ENCODE measurements at regions not wholly inside any gene's neighbourhood (a gene's known extent, or its start where the extent isn't known, plus 50 kb on each side); places are given as distances from the start of the nearest gene placed in this dataset.

DNA sequence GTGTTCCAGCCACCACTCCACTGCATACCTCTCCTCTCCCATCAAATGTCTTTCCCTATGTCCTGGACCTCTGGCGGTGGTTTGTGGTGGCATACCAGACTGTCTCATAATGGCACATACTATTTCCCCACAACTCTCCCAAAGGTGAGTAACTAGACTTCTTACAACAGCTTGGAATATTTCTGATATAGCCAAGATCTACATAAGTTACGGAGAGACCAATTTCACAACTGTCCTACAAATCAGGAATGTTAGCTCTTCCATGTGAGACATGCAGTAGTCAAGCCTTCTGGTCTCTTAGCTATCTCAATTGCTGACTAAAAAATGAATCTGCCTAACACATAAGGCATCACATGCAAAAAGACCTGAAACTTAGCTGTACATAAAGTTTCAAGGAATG is 588.9 kb downstream of the RNF144B start:
- DNase-seq, result no peak

DNA sequence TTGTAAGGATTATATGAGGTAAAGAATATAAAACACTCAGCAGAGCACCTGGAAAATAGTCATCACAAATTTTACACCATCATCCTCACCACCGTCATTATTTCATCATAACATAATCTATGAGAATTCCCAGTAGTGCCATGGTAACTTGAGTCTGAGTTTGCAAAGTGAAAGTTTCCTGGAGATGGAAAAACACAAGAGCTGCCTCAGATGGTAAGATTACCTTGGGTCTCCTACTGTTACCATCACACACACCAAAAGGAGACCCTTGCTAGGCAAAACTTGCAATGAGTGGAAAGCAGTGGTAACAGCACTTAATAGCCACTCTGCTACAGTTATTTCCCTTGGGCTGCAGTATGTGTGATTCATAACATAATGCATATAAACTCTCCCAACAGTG is 589.8 kb downstream of the RNF144B start:
- DNase-seq, result no peak

DNA sequence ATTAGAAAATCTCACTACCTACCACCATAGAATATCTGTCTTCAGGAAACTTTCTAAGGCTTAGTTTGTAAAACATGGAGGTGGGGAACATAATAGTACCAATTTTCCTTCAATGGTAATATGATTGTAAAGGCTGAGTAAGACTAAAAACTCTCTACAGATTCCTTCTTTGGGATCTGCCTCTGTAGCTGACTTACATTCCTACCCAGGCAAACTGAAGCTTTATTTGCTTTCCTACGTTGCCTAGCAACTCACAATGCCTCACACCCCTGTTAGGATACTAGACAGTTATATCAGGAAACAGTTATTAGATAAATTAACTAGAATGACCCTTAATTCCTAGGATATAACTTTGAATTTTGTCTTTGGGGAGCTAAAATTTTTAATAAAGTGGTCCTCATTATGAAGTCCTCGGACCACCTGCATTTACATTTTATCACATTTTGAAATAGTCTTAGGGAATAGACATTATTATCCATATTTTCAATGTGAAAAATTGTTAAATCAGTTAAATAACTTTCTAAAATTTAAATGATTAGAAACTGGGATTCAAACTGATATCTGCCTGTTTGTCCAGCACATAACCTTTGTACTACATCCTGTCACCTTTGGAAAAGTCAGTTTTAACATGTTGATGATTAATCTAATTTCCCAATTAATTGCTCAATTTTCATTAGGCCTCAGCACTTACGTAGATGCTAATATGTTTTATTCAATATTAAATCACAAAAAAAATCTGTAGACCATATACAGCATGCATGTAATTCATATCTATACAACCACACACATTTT is 591.4 kb downstream of the RNF144B start:
- DNase-seq, result peak; percentile 37 to 84 (median 44)

DNA sequence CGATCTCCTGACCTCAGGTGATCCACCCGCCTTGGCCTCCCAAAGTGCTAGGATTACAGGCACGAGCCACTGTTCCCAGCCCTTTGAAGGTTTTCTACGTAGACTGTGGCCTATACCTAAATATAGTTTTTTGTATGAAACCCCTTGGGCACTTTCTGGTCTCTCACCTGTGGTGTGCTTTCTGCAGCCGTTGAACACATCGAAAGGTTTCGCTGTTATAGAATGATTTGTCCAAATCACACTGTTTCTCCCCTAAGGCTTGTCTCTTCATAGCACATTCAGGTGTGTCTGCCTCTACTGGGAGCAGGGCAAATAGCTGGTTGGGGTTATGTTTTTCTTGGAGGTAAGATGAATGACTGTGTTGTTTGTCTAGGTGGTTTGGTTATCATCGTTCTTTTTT is 597.9 kb downstream of the RNF144B start:
- peak in 1 of 3 experiments; percentile 70 for DNase-seq

DNA sequence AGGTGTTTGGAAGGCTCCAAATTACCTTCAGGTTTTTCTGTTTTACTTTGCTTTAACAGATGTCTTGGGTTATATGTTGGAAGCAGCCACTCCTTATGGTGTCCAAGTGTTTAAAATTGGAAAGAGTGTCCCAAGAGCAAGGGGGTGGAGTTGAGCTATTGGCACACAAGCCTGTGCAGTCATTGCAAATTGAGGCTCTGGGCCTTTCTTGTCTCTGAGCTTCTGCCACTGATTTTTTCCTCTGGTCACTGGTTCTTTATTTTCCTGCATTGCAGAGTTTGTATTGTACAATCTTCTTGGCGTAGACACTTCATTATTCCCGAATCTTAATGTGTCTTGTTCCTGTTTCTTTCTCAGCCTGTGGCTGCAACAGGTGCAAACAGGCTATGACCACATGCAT is 598.8 kb downstream of the RNF144B start:
- no peak for DNase-seq

DNA sequence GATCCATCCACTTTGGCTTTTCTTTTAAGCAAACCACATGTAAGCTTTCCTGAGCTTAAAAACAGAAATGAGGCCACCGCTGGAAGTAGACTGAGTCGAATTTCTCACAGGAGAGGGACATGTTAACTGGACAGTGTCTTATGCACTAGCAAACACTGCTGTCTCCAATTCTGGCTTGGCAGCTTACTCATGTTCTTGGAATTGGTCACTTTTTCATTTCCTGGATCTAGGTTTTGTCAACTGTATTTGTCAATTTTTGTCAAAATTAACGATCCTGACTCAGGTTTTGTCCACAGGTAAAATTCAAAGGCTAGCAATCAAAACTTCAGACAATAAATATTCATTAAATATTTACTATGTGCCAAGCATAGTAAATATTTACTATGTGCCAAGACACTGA is 601.5 kb downstream of the RNF144B start:
- DNase-seq, result no peak

DNA sequence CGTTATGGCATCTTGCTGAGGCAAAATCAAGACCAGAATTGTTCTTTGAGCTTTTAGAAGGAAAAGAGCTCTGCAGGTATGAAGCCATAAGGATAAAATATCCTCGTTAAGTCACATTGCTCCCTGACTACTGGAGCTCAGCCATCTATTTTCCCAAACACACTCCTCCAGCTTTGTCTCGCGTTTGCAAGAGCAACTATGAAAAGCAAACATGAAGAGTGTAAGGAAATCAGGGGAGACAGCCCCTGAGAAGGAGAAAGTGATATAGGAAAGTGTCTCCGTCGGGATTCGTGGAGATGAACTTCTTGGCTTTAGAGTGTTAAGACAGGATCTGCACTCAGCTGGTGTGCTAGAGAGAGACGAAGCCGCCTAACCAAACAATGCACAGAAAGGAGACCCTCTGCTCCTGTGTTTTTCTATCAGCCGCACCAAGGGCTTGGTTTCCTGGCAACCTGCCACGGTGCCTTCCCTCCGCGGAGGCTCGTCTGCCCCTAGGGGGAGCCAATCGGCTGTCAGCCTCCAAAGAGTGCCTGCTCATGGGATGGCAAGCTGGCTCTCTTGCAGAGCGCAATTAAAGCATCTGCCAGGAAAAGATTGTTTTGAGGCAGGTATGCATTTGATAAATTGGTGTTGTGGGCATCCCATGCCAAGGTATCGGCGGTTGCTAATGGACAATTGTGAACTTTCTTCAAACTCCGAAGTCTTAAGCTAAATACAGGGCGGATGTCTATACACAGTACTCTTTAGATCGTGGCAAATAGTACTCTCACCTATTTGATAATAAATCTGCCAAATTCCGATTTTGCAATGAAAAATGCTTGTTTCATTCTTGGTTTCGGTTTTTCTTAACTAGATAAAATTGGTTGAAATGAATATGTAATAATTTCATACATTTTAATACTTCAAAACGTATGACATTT is 603.2 kb downstream of the RNF144B start:
- DNase-seq, result peak in 2 of 3 experiments; percentile 15 to 92

DNA sequence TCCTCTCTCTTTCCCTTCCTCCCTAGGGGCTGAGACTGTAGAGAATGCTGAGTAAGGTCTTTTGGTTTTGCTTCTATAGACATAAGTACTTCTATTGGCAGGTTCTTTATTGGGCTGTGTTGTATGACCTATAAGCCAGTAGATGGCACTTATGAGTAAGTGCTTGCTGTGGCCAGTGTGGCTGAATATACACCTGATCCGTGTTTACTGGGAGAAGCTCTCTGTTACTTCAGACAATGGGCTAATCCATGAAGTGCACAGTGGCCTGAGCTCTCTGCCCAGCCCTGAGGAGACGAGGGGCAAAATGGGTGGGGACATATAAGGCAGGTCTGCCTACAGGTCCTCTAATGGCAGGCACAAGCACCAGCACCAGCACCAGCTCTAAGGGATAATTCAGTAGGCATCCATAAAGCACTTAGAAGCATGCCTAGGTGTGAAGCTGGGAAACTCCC is 610.3 kb downstream of the RNF144B start:
- DNase-seq, result peak in 2 of 3 experiments; percentile 53 to 64

DNA sequence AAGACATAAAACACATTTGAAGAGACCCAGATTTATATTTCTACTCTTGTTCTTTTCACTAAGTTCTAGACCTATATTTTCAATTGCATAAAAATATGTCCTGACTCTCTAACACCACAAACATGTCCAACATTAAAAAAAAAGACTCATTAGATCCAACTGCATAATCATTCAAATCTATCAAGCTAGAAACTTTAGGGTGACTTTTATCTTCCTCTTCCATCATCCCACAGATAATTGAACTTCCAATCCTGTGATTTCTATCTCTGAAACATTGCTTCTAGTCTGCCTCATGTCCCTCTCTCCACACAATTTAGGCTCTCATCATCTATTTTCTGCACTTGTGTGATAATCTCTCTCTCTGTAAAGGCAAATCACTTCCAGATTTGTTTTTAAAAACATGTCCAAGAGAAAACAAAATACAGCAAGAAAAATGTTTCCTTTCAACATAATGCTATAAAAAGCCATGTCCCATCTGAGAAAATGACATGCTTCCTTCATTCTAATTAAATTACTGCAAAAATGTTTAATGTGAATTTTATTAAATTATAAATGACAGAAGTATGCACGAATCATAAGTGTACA is 615.9 kb downstream of the RNF144B start:
- no peak for DNase-seq

DNA sequence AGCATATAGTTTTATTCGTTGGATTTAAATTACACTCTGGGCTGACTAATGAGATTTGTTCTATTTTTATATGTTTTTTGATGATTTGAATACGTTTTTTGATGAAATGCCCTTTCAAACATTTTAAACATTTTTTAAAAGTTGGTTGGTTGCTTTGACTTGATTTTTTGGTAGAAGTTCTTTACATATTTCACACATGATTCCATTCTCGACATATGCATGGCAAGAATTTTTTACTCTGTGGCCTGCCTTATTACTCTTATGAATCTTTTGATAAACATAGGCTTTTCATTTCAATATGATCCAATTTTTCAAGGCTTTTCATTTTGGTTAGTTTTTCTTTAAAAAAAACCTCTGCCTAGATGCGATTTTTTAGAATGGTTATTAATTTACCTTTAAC is 617.0 kb downstream of the RNF144B start:
- DNase-seq, result no peak

DNA sequence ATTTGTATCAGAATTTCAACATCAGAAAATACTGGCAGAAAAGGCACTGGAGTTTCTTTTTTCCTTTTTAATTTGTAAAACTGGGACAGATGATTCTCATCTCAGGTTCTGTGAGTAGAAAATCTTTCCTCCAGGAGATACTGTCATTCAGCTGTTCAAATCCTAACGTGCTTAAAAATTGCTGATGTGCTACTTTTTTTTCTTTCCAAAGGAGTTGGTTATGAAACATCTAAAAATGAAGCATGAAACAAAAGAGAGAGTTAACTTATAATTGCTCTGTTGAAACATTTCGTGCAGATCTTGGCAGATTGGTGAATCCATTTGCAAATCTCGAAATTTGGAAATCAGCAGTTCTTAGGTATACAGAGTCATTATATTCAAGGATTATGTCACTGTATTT is 622.6 kb downstream of the RNF144B start:
- no peak for DNase-seq

DNA sequence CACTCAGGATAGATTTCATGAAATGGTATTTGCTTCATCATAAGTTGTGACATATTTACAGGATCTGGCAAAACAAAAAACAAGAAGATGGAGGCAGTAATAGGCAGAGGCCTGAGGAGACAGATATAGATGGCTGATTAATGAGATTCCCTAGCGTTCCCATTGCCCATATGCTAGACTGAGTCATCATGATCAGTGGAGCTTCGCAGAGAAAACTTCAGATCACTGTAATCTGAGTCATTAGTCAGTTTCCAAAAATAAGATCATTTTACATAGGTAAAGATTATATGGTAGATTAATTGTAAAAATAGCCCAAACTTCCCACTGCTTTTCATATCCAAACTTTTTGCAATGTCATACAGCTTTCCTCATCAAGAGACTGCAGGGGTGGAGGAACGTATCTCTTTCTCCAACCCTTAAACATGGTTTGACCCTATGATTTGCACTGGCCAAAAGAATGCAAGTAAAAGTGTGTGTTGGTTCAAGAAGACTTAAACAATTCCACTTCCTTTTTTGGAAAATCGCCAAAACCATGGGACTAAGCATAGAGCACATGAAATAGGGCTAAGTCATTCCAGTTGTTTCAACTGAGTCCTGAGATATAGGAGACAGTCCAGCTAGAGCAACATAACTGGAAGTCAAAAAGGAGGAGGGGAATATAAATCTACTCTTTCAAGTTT is 626.0 kb downstream of the RNF144B start:
- no peak for DNase-seq

DNA sequence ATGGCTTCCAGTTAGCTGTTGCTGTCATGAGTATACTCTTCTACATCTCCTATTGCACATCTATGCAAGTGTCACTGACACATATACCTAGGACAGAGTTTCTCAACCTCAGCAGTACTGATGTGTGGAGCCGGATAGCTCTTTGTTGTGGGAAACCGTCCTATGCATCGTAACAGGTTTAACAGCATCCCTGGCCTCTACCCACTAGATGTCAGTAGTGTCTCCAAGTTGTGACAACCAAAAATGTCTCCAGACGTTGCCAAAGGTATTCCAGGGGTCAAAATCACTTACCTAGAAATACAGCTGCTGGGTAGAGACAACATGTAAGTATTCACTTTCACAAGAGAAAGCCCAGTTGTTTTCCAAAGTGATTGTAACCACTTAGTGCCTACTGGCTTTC is 637.6 kb downstream of the RNF144B start:
- peak; percentile 5 to 72 (median 70) for DNase-seq

DNA sequence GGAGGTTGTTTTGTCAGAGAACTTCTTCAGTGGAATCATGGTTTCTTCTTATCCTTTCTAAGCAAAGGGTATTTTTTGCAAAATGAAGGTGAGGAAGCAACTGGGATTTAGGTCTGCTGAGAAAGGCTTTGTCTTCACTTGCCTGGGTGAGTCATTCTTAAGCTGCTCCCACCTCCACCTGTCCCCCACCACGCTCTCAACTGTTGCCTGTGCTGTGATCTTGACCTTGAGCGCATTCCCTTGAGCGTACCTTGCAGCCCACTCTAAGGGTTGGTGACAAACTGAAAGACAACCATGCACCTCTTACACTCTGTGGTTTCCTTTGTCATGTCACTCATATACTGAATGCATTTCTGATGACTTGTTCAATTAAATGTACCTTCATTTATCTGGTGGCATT is 641.1 kb downstream of the RNF144B start:
- no peak for DNase-seq

DNA sequence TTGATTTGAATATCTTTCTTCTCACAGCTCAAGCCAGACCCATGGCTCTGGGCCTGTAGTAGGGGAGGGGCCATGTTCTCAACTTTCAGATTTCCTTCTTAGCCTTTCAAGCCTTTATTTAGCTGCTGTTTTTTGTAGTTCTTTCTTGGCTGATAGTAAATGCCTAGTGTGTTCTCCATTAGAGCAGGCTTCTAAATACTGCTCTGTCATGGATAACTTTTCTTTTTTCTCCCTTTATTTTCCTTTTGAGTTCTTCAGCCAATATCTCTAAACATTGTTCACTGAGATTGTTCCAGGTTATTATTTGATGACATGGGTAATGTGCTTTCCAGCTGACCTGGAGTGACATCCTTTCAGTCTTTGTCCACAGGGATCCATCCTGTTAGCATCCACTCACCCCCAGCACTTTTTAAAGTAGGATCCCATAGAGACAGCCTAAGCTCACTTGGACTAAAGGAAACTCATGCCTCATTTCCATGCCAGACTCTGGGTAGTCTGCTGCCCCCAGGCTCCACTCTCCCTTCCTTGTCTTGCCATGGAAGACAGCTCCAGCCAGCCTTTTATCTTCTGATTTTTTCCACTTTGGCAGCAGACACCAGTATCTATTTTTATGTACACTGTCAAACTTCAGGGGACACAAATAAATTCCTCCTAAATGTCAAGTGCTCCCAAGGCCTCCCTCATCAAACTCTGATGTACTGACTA is 645.6 kb downstream of the RNF144B start:
- no peak for DNase-seq

DNA sequence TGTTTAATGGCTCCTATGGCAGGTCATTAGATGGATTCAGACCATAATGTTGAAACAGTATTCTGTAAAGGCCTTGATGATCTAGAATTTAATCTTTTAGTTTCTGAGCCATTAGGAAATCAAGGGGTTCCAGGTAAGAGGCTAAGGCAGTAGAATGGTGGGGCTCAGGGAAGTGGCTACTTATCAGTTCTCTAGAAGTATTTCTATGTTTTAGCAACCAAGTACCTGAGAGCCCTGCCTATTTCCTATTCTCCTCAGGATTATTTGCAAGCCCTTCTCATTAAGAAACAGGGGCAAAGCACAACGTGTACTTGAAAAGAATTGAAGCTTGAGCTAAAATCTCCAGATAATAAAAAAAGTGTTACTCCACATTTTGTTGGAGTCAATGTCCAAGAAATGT is 646.5 kb downstream of the RNF144B start:
- DNase-seq, result no peak

DNA sequence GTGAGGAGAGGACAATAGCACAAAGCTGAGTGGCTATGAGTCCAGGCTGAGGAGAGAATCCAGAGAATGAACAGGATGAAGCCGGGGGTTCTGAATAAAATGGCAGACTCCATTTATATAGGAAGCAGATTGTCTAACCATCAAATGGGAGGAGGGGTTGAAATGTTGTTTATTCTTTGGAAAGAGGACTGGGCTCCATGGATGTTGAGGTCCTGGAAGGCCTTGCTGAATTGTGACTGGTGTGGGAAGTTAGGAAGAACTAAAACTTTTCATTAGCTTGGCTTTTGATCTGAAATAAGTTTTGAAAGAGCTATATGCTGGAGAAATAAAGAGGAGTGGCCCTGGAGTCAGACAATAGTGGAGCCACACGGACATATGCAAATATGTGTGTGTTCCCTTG is 647.8 kb downstream of the RNF144B start:
- DNase-seq, result no peak

DNA sequence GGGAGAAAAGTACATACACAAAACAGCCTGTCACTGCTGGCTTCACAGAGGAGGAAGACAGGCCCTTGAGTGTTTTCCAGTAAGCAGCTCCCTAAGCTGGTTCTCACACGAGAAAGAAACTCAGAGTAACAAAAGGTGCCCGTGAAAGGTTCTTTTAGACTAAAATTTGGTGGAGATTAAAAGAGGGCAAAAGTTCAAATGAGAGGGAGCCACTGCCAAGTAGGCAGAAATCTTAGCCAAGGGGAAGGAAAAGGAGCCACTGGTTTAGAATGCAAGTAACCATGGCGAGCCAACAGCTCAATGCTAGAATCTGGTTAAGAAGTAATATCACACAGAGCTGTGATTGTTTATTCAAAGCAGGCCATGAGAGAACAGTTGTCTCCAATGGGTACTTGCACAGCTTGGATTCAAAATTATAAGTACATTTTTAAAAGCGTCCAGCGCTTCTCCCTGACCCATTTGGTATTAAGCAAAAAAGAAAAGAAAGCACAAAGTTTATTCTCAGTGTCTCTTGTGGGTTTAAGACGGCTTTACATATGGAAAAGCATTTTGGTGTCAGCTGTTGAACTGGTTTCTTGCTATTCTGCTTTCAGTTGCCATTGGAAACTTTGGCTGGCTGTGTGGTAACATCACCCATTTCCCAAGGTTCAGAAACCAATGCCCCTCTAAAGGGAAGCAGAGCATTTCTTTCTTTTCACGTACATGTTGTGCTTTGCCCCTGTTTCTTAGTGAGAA is 648.5 kb downstream of the RNF144B start:
- no peak for DNase-seq

DNA sequence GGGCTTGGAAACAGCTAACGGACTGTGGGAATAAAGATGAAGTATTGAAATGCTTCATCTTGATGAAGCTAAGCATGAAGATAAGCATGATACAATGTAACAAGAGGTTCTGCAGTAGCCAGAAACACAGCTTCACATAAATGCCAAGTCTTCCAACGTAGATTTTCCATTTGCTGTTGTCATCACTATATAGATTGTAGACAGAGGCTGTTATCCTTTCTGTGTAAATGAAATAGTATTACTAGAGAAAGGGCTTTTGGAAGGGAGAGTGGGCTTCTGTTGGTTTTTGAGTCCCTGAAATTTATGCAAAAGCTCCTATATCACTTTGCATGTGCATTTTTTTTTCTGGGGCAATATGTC is 649.0 kb downstream of the RNF144B start:
- DNase-seq, result no peak

DNA sequence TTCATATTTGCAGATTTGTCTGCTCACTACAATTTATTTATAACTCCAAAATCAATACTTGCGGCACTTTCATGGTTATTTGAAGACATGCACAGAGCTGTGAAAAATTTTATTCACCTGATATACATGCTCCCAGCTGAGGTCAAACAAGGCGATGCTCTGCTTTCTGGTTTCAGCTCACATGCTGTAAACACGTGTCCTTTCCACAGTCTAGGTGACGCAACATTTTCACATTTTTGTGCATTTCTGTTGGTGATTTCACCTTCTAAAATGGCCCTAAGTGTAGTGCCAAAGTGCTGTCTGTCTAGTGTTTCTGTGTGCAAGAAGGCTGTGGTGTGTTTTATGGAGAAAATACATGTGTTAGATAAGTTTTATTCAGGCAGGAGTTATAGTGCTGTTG is 650.5 kb downstream of the RNF144B start:
- DNase-seq, result no peak

DNA sequence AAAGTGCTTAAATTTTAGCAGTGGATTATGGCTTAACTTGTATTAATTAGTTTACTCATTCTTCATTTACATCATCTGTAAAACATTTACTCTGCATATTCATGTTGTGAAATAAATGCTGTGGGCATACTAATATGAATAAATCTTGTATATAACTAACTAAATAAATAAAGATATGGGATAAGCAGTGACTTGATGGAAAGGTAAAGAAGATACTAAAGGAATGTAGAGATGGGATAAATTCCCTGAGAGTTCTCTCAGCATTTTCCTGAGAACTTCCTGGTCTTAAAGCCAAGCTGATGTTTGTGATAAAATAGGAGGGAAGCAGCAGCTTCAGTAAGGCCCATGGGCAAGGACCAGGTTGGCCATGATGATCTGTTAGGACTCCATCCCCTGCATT is 652.1 kb downstream of the RNF144B start:
- no peak for DNase-seq

DNA sequence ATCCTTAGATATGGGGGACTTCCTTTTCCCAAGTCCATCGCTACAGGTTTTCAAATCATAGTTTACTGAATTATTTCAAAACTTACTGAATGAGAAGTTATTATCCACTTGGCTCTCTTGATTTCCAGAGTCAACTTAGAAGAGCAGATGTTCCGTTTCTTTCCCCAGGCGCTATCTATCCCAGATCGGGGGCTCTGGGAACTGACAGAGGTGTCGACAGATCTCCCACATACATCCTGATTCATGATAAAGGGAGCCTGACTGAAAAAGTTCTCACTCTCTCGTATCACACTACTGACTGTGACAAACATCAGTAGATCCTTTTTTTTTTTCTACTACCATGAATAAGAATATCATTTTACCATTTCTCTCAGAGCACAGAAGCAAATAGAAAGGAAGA is 654.8 kb downstream of the RNF144B start:
- DNase-seq, result no peak

All from NCI-H1417 (cell line).